ENCODE measurements at regions not wholly inside any gene's neighbourhood (a gene's known extent, or its start where the extent isn't known, plus 50 kb on each side); places are given as distances from the start of the nearest gene placed in this dataset.

DNA sequence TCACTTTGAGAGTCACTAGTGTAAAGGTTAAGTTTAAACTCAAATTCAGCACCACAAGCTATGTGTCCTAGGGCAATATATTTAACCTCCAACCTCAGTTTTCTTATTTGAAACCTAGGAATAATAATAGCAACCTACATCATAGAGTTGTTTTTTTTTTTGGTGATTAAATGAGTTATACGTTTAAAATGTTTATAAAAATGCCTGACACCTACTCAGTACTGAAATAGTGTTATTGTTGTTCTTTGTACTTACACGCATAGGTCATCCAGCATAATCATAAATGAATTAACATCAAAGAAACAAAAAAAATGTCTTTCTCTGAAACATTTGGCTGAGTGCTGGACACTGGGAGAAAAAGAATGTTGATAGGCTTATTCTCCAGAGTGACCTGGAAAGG, 266.8 kb upstream of the PRMT6 start:
- no peaks in the 10 kb centered on the region for H3K4me1 Mint-ChIP-seq
- no peaks in the 10 kb centered on the region for H3K36me3 Mint-ChIP-seq (ENCODE audit: low read depth)
- no peak overlapping the region for H3K4me3 Mint-ChIP-seq
- H3K27me3 Mint-ChIP-seq = no peaks in the 10 kb centered on the region
- CTCF ChIA-PET = no interaction called here
- intact Hi-C loops (cut with micrococcal nuclease) = no loop called here
- POLR2A ChIA-PET = no interaction called here
- TF ChIP-seq, protein P1, sequence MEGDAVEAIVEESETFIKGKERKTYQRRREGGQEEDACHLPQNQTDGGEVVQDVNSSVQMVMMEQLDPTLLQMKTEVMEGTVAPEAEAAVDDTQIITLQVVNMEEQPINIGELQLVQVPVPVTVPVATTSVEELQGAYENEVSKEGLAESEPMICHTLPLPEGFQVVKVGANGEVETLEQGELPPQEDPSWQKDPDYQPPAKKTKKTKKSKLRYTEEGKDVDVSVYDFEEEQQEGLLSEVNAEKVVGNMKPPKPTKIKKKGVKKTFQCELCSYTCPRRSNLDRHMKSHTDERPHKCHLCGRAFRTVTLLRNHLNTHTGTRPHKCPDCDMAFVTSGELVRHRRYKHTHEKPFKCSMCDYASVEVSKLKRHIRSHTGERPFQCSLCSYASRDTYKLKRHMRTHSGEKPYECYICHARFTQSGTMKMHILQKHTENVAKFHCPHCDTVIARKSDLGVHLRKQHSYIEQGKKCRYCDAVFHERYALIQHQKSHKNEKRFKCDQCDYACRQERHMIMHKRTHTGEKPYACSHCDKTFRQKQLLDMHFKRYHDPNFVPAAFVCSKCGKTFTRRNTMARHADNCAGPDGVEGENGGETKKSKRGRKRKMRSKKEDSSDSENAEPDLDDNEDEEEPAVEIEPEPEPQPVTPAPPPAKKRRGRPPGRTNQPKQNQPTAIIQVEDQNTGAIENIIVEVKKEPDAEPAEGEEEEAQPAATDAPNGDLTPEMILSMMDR (IDR thresholded peaks at IDR 0.05) = no peak
- DNase-seq (no peak), ATAC-seq (ENCODE audit: low read depth) (no peak)
- no peaks in the 10 kb centered on the region for H3K9me3 Mint-ChIP-seq
- no peak overlapping the region for H3K27ac Mint-ChIP-seq

DNA sequence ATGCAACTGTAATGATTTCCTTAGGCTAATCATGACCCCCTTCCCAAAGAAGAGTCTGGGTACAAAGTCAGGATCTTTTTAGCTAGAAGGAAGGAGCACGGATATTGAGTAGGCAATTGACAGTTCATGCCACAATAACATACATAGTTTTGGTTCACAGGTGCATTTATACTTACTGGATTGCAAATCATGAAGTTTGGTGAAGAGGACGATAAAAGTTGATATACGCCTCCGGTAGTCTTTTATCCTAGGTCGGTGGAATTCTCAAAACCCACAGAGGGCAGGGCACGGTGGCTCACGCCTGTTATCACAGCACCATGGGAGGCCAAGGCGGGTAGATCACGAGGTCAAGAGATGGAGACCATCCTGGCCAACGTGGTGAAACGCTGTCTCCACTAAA, 265.4 kb upstream of the PRMT6 start:
- Mint-ChIP-seq H3K36me3 (ENCODE audit: low read depth) (no peaks in the 10 kb centered on the region), H3K4me3 (no peak overlapping the region), H3K4me1 (no peaks in the 10 kb centered on the region), H3K9me3 (no peaks in the 10 kb centered on the region), H3K27me3 (no peaks in the 10 kb centered on the region), H3K27ac (no peak overlapping the region)
- TF ChIP-seq, protein P1 (IDR thresholded peaks at IDR 0.05) = no peak
- POLR2A ChIA-PET = no interaction called here
- DNase-seq = no peak
- CTCF ChIA-PET = no interaction called here
- ATAC-seq (ENCODE audit: low read depth) = no peak
- intact Hi-C loops (cut with micrococcal nuclease) = no loop called here

- TF ChIP-seq, protein P1 (IDR thresholded peaks at IDR 0.05) = no peak
- H3K27ac Mint-ChIP-seq = no peak overlapping the region
- ATAC-seq (ENCODE audit: low read depth) = no peak
- no peak overlapping the region for H3K4me3 Mint-ChIP-seq
- DNase-seq = no peak
- H3K4me1 Mint-ChIP-seq = no peaks in the 10 kb centered on the region
- POLR2A ChIA-PET = no interaction called here
- H3K9me3 Mint-ChIP-seq = no peaks in the 10 kb centered on the region
- no peaks in the 10 kb centered on the region for H3K36me3 Mint-ChIP-seq (ENCODE audit: low read depth)
- H3K27me3 Mint-ChIP-seq = no peaks in the 10 kb centered on the region
- CTCF ChIA-PET = interaction anchor here (0.7 kb wide), 1 partner anchor 738 kb away, joined by 3 read pairs; no protein-coding TSS in a partner anchor
- intact Hi-C loops (cut with micrococcal nuclease) = no loop called here
These were observed 262.8 kb upstream of the PRMT6 start for GRCh38 chr1:106793651-106794050.

GRCh38 chr1:106798991-106799390, 257.5 kb upstream of the PRMT6 start:
- H3K27me3 Mint-ChIP-seq = no peaks in the 10 kb centered on the region
- no peaks in the 10 kb centered on the region for H3K36me3 Mint-ChIP-seq (ENCODE audit: low read depth)
- no peaks in the 10 kb centered on the region for H3K4me1 Mint-ChIP-seq
- no peak overlapping the region for H3K4me3 Mint-ChIP-seq
- ATAC-seq (ENCODE audit: low read depth) = no peak
- H3K27ac Mint-ChIP-seq = no peak overlapping the region
- ChIA-PET CTCF (no interaction called here), POLR2A (no interaction called here)
- intact Hi-C loops (cut with micrococcal nuclease) = no loop called here
- H3K9me3 Mint-ChIP-seq = no peaks in the 10 kb centered on the region
- no peak for DNase-seq
- TF ChIP-seq, protein P1 (IDR thresholded peaks at IDR 0.05) = no peak

DNA sequence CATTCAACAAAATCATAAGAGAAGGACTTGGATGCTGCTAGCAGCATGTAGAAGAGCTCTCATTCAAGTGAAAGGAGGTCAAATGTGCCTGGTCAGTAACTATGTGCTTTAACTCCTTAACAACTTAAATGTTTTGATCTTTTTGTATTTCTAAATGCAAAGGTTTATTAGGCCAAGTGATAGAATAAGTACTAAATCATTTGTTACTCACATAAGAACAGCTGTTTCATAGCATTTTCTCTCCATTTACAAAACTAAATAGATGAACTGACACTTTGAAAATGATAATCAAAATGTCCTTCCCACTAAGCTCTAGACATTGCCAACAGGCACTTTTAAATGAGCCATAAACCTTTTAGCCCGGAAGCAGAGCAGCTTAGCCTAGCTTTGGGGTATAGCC, 254.3 kb upstream of the PRMT6 start:
- POLR2A ChIA-PET = no interaction called here
- Mint-ChIP-seq H3K9me3 (no peaks in the 10 kb centered on the region), H3K4me3 (no peak overlapping the region), H3K36me3 (ENCODE audit: low read depth) (no peaks in the 10 kb centered on the region), H3K27ac (no peak overlapping the region), H3K4me1 (no peaks in the 10 kb centered on the region), H3K27me3 (no peaks in the 10 kb centered on the region)
- CTCF ChIA-PET = no interaction called here
- ATAC-seq (ENCODE audit: low read depth) = no peak
- no peak for DNase-seq
- intact Hi-C loops (cut with micrococcal nuclease) = no loop called here
- TF ChIP-seq, protein P1 (IDR thresholded peaks at IDR 0.05) = no peak

Data from activated B cell treated with CpG ODN at 0.5 μM for 24 hours (primary cell).